ENCODE measurements at regions not wholly inside any gene's neighbourhood (a gene's known extent, or its start where the extent isn't known, plus 50 kb on each side); places are given as distances from the start of the nearest gene placed in this dataset.

DNA sequence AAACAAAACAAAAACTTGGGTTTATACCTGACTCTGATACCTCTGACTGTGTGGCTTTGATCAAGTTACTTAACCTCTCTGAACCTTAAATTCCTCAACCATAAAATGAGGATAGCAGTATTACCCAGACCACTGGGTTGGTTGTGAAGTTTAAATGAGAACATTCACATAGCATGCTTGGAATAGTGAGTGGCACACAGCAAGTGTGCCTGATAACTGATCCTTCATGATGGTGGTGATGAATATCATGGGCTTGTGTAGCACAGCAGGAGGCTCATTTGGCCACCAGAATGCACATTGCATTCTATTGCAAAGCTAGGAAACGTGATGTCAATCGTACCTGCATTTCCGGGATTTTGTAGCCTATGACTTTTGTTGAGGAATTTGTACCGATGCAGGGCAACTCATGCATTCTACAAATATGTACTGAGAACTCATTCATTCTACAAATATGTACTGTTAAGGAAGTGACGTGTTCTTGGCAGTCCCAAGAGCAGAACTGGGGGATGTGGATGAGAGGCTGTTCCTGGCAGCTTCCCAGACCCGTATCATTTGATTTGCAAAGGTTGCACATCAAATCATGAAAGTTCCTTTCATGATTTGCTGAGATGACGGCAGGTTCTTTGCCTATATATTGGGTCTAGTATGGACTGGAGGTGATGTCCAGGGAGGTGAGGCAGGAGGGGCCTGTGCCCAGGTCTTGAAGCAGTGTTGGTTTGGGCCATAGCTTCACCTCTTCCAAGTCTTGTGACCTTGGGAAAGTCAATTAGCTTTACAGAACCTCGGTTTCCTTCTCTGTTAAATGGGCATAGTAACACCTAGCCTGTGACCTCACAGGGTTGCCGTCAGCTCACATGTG is 94.6 kb upstream of the SMNDC1 start:
- no peak for FAIRE-seq

GRCh38 chr10:110399965-110400933 is 95.5 kb upstream of the SMNDC1 start:
- FAIRE-seq = no peak

GRCh38 chr10:110401401-110402076 is 96.2 kb upstream of the DUSP5 start:
- FAIRE-seq = no peak

DNA sequence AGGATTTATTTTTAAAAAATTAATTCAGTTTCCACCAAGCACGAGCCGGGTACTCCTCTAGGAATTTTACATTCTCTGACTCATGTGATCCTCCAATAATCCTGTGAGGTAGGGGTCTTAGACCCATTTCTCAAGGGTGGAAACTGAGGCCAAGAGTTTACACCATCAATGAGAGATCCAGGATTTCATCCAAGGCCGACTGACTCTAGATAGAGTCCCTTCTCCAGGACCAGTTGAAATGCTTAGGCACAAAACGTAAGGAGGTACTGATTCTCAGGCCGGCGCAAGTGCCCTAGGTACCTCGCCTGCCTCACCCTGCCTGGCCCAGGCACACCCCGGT is 95.7 kb upstream of the DUSP5 start:
- no peak for FAIRE-seq

GRCh38 chr10:110403593-110403992 is 94.1 kb upstream of the DUSP5 start:
- no peak for FAIRE-seq

DNA sequence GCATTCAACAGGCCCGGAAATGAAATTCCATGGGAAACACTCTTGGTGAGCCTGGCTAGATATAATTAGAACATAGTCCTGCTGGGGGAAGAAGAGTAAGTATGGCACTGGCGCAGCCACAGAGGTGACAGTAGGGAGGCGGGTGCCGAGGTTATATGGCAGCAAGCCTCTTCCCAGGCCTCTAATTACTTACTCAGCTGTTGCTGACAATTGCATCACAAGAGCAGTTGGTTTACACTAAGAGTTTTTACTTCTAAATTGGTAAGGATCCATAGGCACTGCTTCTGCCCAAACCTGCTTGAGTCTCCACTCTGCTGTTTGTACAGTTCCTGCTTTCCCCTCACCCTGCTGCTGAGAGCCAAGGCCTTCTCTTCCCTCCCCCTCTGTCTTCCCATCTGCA is 93.3 kb upstream of the DUSP5 start:
- no peak for FAIRE-seq

GRCh38 chr10:110404825-110405224 is 92.9 kb upstream of the DUSP5 start:
- FAIRE-seq = no peak

DNA sequence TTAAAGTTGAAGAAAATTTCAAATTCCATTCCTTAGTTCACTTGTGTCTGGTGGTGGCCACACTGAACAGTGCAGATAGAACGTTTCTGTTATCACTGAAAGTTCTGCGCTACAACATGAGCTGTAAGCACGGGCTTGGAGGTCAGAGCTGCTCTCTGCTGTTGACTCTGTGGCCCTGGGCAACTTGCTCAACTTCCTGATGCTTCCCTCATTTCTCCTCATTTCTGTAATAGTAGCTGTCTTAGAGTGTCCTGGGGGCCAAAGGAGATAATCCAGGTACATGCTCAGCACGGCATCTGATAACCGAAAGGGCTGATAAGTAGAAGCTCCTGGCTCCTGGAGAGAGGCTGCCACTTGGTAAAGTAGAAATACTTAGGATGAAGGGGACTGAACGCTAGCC is 92.3 kb upstream of the DUSP5 start:
- no peak for FAIRE-seq

GRCh38 chr10:110407301-110408170 is 90.2 kb upstream of the DUSP5 start:
- FAIRE-seq = no peak

- no peak for FAIRE-seq
Observed at GRCh38 chr10:110408203-110408871, 89.4 kb upstream of the DUSP5 start.

DNA sequence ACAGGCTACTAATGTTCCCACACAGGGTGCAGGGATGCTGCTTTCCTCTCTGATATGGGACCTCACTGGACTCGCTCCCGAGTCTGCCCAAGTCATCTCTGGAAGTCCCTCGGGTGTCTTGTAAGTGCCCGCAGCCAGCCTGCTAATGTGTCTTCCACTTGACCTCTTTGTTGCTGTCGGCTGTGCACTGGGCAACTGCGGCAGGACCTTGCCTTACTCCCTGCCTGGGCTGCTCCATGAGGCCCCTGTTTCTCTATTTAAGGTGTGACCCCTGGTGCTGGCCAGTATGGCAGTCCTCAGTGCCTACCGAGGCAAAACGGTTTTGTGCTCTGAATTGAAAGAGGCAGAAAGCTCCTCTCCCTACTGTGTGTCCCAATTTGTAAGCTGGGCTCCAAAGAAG is 88.8 kb upstream of the DUSP5 start:
- FAIRE-seq = no peak

DNA sequence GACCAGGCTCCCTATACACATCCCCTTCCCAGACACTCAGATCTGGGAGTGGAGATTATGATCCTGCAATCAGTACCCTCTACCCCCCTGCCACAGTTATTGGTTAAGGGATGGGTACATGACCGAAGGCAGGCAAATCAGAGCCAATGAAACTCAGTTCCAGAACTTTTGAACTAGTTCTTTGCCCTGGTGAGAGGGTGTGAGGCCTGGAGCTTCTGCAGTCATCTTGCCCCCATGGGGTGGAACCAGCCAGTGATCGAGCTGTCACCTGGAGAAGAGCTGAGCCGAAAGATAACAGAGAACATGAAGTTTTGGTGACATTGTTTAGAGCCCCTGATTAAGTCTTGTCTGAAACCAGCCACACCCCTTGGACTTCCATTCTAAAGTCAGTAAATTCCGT is 88.2 kb upstream of the DUSP5 start:
- FAIRE-seq = no peak

GRCh38 chr10:110409926-110410325 is 87.8 kb upstream of the DUSP5 start:
- FAIRE-seq = no peak

GRCh38 chr10:110410329-110411046 is 87.2 kb upstream of the DUSP5 start:
- no peak for FAIRE-seq

DNA sequence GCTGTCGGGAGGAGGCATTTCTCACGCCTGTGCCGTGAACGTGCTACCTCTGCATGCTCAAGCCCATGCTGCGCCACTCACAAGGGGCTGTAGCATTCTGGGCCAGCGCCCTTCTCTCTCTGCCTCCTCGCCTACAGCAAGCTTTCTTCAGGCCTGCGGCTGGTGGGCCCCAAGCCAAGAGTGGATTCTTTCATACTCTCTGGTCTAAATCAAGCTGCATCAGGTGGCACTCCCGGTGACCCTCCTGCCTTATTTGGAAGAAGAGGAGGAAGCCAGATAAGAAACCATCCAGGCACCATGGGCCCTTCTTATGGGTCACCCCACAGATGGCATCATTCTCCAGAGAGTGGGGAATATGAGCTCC is 86.7 kb upstream of the DUSP5 start:
- FAIRE-seq = no peak

GRCh38 chr10:110413049-110413783 is 84.5 kb upstream of the DUSP5 start:
- no peak for FAIRE-seq

DNA sequence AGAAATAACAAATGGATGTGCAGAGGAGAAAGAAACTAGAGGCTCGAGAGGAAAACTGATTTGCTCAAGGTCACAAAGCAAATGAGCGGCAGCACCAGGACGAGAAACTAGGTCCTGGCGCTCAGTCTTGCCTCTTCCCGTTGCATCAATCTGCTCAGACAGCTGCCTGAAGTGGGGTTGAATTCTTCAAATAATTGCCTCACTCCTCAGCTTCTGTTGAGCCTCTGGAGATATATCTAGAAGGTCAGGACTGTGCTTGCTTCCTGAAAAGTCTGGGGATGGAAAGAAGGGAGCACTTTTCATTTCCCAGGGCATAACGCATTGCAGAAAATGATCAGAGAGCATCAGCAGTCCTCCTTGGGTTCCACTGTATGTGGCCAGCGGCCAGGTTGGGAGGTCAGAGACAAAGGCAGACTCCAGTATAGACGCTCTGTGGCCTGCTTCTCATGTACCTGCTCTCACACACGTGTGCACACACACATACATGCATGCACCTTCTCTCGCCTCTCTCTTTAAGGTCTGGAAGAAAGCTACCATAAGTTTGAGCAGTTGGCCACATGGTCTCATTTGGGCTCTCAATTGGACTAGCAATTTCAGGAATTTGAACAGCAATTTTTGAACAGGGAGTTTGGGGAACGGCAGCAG is 83.7 kb upstream of the DUSP5 start:
- no peak for FAIRE-seq

DNA sequence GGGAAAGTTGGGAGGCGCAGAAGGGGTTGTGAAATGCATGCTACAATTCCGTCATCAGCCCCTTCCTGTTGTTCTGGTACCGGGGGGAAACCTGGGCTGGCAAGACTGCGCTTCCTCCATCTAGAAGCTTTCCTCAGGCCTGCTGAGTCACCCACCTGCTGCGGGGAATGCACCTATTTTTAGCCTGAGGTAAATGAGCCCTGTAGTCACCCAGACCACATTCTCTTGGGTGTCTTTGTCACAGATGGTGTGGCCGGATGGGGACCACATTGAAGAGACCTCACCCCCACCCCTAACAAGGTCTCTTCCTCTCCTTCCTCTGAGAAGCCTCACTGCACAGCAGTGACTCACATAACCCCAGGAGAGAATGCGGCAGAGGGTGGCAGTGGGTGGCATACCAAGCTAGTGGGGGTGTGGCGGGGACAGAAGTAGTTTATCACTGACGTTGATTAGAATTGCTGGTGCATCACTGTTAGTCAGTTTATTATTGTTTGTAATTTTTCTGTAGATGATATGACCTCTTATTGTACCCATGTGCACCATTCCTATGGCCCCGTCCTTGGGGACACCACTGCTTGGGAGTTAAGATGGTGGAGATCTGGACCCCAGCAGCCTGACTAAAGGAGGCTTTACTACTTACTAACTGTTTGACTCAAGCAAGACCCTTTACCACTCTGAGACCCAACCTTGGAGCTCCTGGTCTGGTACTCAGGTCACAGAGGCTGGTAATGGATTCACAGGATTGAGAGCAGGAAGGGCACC is 83.0 kb upstream of the DUSP5 start:
- no peak for FAIRE-seq

GRCh38 chr10:110415809-110416208 is 81.9 kb upstream of the DUSP5 start:
- no peak for FAIRE-seq
